Endothelial cell of umbilical vein (primary cell): ENCODE measurements at regions not wholly inside any gene's neighbourhood (a gene's known extent, or its start where the extent isn't known, plus 50 kb on each side); places are given as distances from the start of the nearest gene placed in this dataset.

ENCODE experiments used
- CTCF ChIP-seq, 2 donors: IDR thresholded peaks; 1 replicate in 1 of 2; 2 replicates in 1 of 2; pipeline ENCODE4 v1.5.1; 2011; ENCODE audit warnings: low read length in 2 of 2, mild to moderate bottlenecking in 2 of 2, moderate library complexity in 2 of 2, control low read depth in 1 of 2, inconsistent platforms in 1 of 2, low read depth in 1 of 2; ENCODE audit not compliant: insufficient read depth in 1 of 2; ENCODE audit errors: extremely low read depth in 1 of 2
- EZH2 ChIP-seq: IDR thresholded peaks from 2 replicates; pipeline ENCODE4 v1.6.1; 2012; ENCODE audit warnings: borderline replicate concordance, low read depth, mild to moderate bottlenecking, moderate library complexity, low read length, inconsistent platforms; ENCODE audit not compliant: severe bottlenecking
- FOS ChIP-seq: IDR thresholded peaks from 2 replicates; pipeline ENCODE4 v1.6.1; 2011; ENCODE audit warnings: mild to moderate bottlenecking, low read length, moderate library complexity, borderline replicate concordance; ENCODE audit not compliant: insufficient read depth
- GATA2 ChIP-seq: IDR thresholded peaks from 2 replicates; pipeline ENCODE4 v1.7.0; 2011; ENCODE audit warnings: low read depth, mild to moderate bottlenecking, moderate library complexity, mixed read lengths, low read length; ENCODE audit not compliant: insufficient read length, insufficient read depth
- JUN ChIP-seq: IDR thresholded peaks from 2 replicates; pipeline ENCODE4 v1.6.1; 2011; ENCODE audit warnings: borderline replicate concordance, low read depth; ENCODE audit not compliant: insufficient read length, insufficient read depth
- MAX ChIP-seq: IDR thresholded peaks from 2 replicates; pipeline ENCODE4 v1.6.1; 2011; ENCODE audit not compliant: insufficient read depth, insufficient read length
- MYC ChIP-seq: IDR thresholded peaks from one replicate; pipeline ENCODE4 v1.6.1; 2011; ENCODE audit warnings: mild to moderate bottlenecking, low read depth, low read length
- POLR2A ChIP-seq: IDR thresholded peaks from 2 replicates; pipeline ENCODE4 v1.6.1; 2012; ENCODE audit warnings: low read depth, mild to moderate bottlenecking, control low read depth, low read length
- POLR2AphosphoS5 ChIP-seq: IDR thresholded peaks from 2 replicates; pipeline ENCODE4 v1.6.1; 2012; ENCODE audit warnings: low read depth, mild to moderate bottlenecking, control low read depth, low read length, moderate library complexity; ENCODE audit not compliant: insufficient read depth

- TF ChIP-seq CTCF (IDR thresholded peaks at IDR 0.05; ENCODE audit: extremely low read depth in 1 of 2, insufficient read depth in 1 of 2, low read depth in 1 of 2, low read length in 2 of 2) (no peak), EZH2 (no peak), POLR2A (no peak), MAX (no peak), JUN (no peak), POLR2AphosphoS5 (no peak), MYC (no peak), FOS (no peak), GATA2 (no peak)
Observed at GRCh38 chr6:82612475-82613039, 248.9 kb downstream of the TPBG start.
